Transverse colon (tissue), 4 donors: ENCODE measurements at regions not wholly inside any gene's neighbourhood (a gene's known extent, or its start where the extent isn't known, plus 50 kb on each side); places are given as distances from the start of the nearest gene placed in this dataset.

ENCODE experiments used
- DNase-seq: peaks from one replicate; pipeline ENCODE4 v3.0.0-alpha.2; 2019
- H3K27ac ChIP-seq, 4 donors: fragments of 200-600 bp; sonication (generic); 2 replicates each; pipeline ENCODE4 v1.5.1; 2016 to 2018; ENCODE audit warnings: inconsistent platforms in 4 of 4
- H3K27me3 ChIP-seq: fragments of 200-600 bp; sonication (generic); 2 replicates; pipeline ENCODE4 v1.5.1; 2017; ENCODE audit warnings: inconsistent platforms
- H3K36me3 ChIP-seq, 4 donors: fragments of 200-600 bp; sonication (generic); 2 replicates each; pipeline ENCODE4 v1.5.1; 2017 to 2019; ENCODE audit warnings: inconsistent platforms in 4 of 4
- H3K4me1 ChIP-seq, 4 donors: fragments of 200-600 bp; sonication (generic); 2 replicates each; pipeline ENCODE4 v1.5.1; 2017 to 2020; ENCODE audit warnings: inconsistent platforms in 4 of 4
- H3K4me3 ChIP-seq, 4 donors: fragments of 200-600 bp; sonication (generic); 1 replicate in 1 of 4; 2 replicates in 3 of 4; pipeline versions ENCODE4 v1.5.1 to v1.6.1; 2017 to 2019; ENCODE audit warnings: inconsistent platforms in 4 of 4
- H3K9me3 ChIP-seq, 2 donors: fragments of 200-600 bp; sonication (generic); 2 replicates each; pipeline ENCODE4 v1.5.1; 2017 to 2019; ENCODE audit warnings: inconsistent platforms in 2 of 2
- EP300 ChIP-seq: sonication (generic); formaldehyde crosslinking; IDR thresholded peaks from one replicate; pipeline ENCODE4 v1.6.1; 2017; ENCODE audit warnings: antibody characterized with exemption, low read depth
- POLR2A ChIP-seq: fragments of 450-650 bp; IDR thresholded peaks from one replicate; pipeline ENCODE4 v1.6.1; 2016; ENCODE audit warnings: antibody characterized with exemption, mild to moderate bottlenecking, moderate library complexity
- POLR2AphosphoS5 ChIP-seq, 3 donors: sonication (generic); formaldehyde crosslinking; IDR thresholded peaks; one replicate each; pipeline ENCODE4 v1.6.1; 2016; ENCODE audit warnings: antibody characterized with exemption in 3 of 3
- WGBS, 2 donors: methylation state at CpG; one replicate each; pipeline ENCODE4 v1.1.5; 2018; ENCODE audit warnings: low coverage in 1 of 2; 5-methylcytosine and 5-hydroxymethylcytosine counted together
- in situ Hi-C, 4 donors: fragments of 200-750 bp; cut with MboI; loops; one replicate each; pipeline versions ENCODE4 v1.15.0 to v1.15.1; 2017; ENCODE audit warnings: low sequenced_read_pairs in 3 of 4, low pct_ligation_motif_present in 1 of 4, low pct_unique_long_range_greater_than_20kb in 1 of 4
- intact Hi-C: fragments of 100-400 bp; cut with DNase I; formaldehyde crosslinking; loops from one replicate; pipeline ENCODE4 v1.15.1; 2023; ENCODE audit warnings: low total_unique reads
- TF ChIP-seq, protein P1 (sequence below), 5 experiments: fragments of 200-600 bp in 3 of 5; fragments of 450-650 bp in 2 of 5; sonication (generic) in 3 of 5; IDR thresholded peaks; 1 replicate in 2 of 5; 2 replicates in 3 of 5; pipeline ENCODE4 v1.5.1; 2016 to 2017; ENCODE audit warnings: antibody characterized with exemption in 5 of 5, inconsistent platforms in 3 of 5, mild to moderate bottlenecking in 2 of 5, moderate library complexity in 1 of 5

DNA sequence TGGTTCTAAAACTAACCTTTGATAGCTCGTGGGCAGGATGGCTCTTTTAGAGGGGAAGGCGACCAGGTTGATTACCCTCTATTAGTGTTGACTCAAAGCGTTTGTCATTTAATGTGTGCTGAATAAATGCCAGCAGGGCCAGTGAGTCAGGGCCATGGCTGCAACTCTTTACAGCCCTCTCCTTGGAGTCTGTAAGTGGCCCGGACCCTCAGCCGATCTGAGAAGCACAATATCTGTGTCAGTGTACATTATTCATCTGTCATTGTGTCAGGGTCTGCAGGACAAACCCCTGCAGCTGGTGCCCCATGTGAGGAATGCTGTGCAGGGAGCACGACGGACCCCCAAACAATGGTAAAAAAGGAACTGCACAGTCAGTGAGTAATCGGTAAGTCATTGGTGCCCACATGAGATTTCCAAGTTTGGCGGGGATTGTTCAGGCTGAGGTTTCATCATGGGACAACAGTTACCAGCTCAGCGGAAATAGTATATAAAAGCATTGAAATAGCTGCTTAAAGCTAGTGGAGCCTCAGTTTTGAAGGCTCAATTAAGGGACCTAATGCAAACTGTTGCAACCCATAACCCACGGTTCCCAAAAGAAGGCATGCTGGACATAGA, 139.1 kb downstream of the ZNF675 start:
- 85 to 92% methylated on average over 2 to 11 of the region's 11 CpGs for WGBS, 2 donors
- in situ Hi-C loops (no loop called here), intact Hi-C loops (no loop called here)
- no peaks in the 10 kb centered on the region for H3K9me3 ChIP-seq
- H3K27ac ChIP-seq = no peak overlapping the region
- no peaks in the 10 kb centered on the region for H3K36me3 ChIP-seq
- H3K27me3 ChIP-seq = no peaks in the 10 kb centered on the region
- DNase-seq = no peak
- TF ChIP-seq POLR2A = no peak
- TF ChIP-seq, protein P1, sequence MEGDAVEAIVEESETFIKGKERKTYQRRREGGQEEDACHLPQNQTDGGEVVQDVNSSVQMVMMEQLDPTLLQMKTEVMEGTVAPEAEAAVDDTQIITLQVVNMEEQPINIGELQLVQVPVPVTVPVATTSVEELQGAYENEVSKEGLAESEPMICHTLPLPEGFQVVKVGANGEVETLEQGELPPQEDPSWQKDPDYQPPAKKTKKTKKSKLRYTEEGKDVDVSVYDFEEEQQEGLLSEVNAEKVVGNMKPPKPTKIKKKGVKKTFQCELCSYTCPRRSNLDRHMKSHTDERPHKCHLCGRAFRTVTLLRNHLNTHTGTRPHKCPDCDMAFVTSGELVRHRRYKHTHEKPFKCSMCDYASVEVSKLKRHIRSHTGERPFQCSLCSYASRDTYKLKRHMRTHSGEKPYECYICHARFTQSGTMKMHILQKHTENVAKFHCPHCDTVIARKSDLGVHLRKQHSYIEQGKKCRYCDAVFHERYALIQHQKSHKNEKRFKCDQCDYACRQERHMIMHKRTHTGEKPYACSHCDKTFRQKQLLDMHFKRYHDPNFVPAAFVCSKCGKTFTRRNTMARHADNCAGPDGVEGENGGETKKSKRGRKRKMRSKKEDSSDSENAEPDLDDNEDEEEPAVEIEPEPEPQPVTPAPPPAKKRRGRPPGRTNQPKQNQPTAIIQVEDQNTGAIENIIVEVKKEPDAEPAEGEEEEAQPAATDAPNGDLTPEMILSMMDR (IDR thresholded peaks at IDR 0.05) = no peak
- TF ChIP-seq POLR2AphosphoS5 (IDR thresholded peaks at IDR 0.05) = no peak
- no peak for TF ChIP-seq EP300
- H3K4me3 ChIP-seq = no peak overlapping the region
- H3K4me1 ChIP-seq = no peaks in the 10 kb centered on the region

DNA sequence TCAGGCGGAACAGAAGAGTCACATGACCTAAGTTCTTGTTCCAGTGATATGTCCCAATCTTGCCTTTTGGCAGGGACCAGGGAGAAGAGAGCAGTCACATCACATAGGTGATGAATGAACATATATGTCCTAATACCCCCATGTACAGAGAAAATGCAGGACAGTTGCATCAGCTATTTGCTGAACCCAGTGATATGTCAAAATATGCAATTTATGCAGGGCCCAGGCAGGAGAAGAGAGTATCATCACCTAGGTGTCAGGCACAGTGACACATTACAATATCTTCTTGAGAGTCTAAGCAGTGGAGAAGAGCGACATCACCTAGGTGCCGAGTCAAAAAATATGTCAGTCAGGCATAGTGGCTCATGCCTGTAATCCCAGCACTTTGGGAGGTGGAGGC, 139.9 kb downstream of the ZNF675 start:
- 50 to 91% methylated on average over 1 to 3 of the region's 3 CpGs for WGBS, 2 donors
- Histone ChIP-seq H3K4me1 (no peaks in the 10 kb centered on the region), H3K9me3 (no peaks in the 10 kb centered on the region), H3K27me3 (no peaks in the 10 kb centered on the region), H3K4me3 (no peak overlapping the region), H3K36me3 (no peaks in the 10 kb centered on the region), H3K27ac (no peak overlapping the region)
- no peak for TF ChIP-seq EP300
- TF ChIP-seq, protein P1 (IDR thresholded peaks at IDR 0.05) = no peak
- TF ChIP-seq POLR2AphosphoS5 (IDR thresholded peaks at IDR 0.05) = no peak
- no peak for TF ChIP-seq POLR2A
- intact Hi-C loops = no loop called here
- in situ Hi-C loops = no loop called here
- no peak for DNase-seq

DNA sequence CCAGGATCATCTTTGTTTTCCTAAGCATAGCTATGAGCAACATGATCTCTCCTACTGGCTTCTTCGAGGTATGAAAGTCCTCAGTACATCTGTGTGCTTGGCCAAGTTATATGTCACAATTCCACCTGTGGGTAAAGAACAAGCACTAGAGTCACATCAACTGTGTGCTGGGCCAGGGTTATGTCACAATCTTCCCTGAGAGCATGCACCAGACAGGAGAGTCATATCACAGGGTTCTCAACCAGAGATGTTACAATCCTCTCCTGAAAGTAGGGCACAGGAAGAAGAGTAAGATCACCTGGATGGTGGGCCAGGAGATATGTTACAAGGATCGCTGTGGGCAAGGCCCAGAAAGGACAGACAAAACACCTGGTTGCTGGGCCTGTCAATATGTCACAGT, 143.7 kb downstream of the ZNF675 start:
- H3K4me3 ChIP-seq = no peak overlapping the region
- no peaks in the 10 kb centered on the region for H3K4me1 ChIP-seq
- no peak for DNase-seq
- intact Hi-C loops = no loop called here
- no peaks in the 10 kb centered on the region for H3K9me3 ChIP-seq
- TF ChIP-seq EP300 (no peak), POLR2AphosphoS5 (IDR thresholded peaks at IDR 0.05) (no peak), POLR2A (no peak)
- TF ChIP-seq, protein P1 (IDR thresholded peaks at IDR 0.05) = no peak
- WGBS, 2 donors = 60 to 80% methylated on average over 1 to 2 of the region's 2 CpGs
- H3K36me3 ChIP-seq = no peaks in the 10 kb centered on the region
- in situ Hi-C loops = no loop called here
- no peaks in the 10 kb centered on the region for H3K27me3 ChIP-seq
- no peak overlapping the region for H3K27ac ChIP-seq

DNA sequence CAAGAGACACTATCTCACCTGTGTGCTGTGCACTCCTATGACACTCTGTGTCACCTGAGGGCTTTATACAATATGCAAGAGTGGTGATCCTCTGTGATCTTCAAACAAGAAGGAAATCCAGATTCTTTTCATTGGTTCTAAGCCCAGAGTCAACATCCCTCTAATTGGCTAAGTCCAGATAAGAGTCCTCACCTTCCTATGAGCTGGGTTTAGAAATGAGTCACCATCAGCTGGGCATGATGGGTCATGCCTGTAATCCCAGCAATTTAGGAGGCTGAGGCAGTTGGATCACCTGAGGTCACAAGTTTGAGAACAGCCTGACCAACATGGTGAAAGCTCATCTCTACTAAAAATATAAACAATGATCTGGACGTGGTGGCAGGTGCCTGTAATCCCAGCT, 144.4 kb downstream of the ZNF675 start:
- no peaks in the 10 kb centered on the region for H3K27me3 ChIP-seq
- intact Hi-C loops = no loop called here
- 67% methylated on average over 1 of the region's 1 CpG; no CpG with 5 or more reads in 1 of the 2 donors for WGBS, 2 donors
- no peaks in the 10 kb centered on the region for H3K36me3 ChIP-seq
- H3K27ac ChIP-seq = no peak overlapping the region
- H3K4me1 ChIP-seq = no peaks in the 10 kb centered on the region
- H3K9me3 ChIP-seq = no peaks in the 10 kb centered on the region
- no peak for DNase-seq
- TF ChIP-seq, protein P1 (IDR thresholded peaks at IDR 0.05) = no peak
- TF ChIP-seq EP300 = no peak
- TF ChIP-seq POLR2A = no peak
- TF ChIP-seq POLR2AphosphoS5 (IDR thresholded peaks at IDR 0.05) = no peak
- in situ Hi-C loops = no loop called here
- H3K4me3 ChIP-seq = no peak overlapping the region
